Left lung (tissue), 4 donors: ENCODE measurements at regions not wholly inside any gene's neighbourhood (a gene's known extent, or its start where the extent isn't known, plus 50 kb on each side); places are given as distances from the start of the nearest gene placed in this dataset.

Source experiments
- ATAC-seq: fragments of 200-7000 bp; cut with Tn5 transposase; one replicate; pipeline ENCODE4 v1.9.1; 2020; ENCODE audit warnings: moderate library complexity
- DNase-seq, 4 donors: peaks; one replicate each; pipeline ENCODE4 v3.0.0-alpha.2; 2013 to 2020
- H3K27ac ChIP-seq, 2 donors: fragments of 200-600 bp; sonication (generic) in 1 of 2; one replicate each; pipeline versions ENCODE4 v1.5.0 to v1.8.0; 2020 to 2021
- H3K27me3 ChIP-seq, 2 donors: fragments of 200-600 bp; sonication (generic) in 1 of 2; one replicate each; pipeline versions ENCODE4 v1.5.0 to v1.8.0; 2020 to 2021
- H3K36me3 ChIP-seq, 2 donors: fragments of 200-600 bp; sonication (generic) in 1 of 2; one replicate each; pipeline versions ENCODE4 v1.5.0 to v1.8.0; 2020 to 2021
- H3K4me1 ChIP-seq, 2 donors: fragments of 200-600 bp; one replicate each; pipeline ENCODE4 v1.8.0; 2021
- H3K4me3 ChIP-seq, 2 donors: fragments of 200-600 bp; sonication (generic) in 1 of 2; one replicate each; pipeline versions ENCODE4 v1.5.0 to v1.8.0; 2020 to 2021; ENCODE audit warnings: mild to moderate bottlenecking in 1 of 2
- H3K9me3 ChIP-seq, 2 donors: fragments of 200-600 bp; sonication (generic) in 1 of 2; one replicate each; pipeline versions ENCODE4 v1.5.0 to v1.8.0; 2020 to 2021
- CTCF ChIP-seq, 2 donors: fragments of 200-600 bp; sonication (generic) in 1 of 2; IDR thresholded peaks; one replicate each; pipeline versions ENCODE4 v1.5.0 to v1.8.0; 2021; ENCODE audit warnings: antibody characterized with exemption in 2 of 2
- intact Hi-C, 2 donors: fragments of 100-400 bp; cut with DNase I; formaldehyde crosslinking; loops; one replicate each; pipeline versions ENCODE4 v1.11.2 to v1.14.2; 2022
- donor health status: DM: no; HTN: yes; CAD: no.
- donor health status: DM: no; HTN: no; CAD: no.

- TF ChIP-seq CTCF (IDR thresholded peaks at IDR 0.05): no peak
- Histone ChIP-seq H3K4me3 (no peak overlapping the region), H3K9me3 (peaks cover 0 to 3% of the 10 kb centered on the region in 2 donors), H3K36me3 (no peaks in the 10 kb centered on the region), H3K4me1 (no peaks in the 10 kb centered on the region), H3K27ac (no peak overlapping the region), H3K27me3 (no peaks in the 10 kb centered on the region)
- no peak for DNase-seq
- intact Hi-C loops: no loop called here
- ATAC-seq: no peak
Observed at GRCh38 chr14:86943391-86944365, 1049.3 kb downstream of the GALC start.

GRCh38 chr14:86942936-86943335, 1050.0 kb downstream of the GALC start:
- H3K4me3 ChIP-seq: no peak overlapping the region
- no peak for ATAC-seq
- no peaks in the 10 kb centered on the region for H3K4me1 ChIP-seq
- DNase-seq: no peak
- H3K27me3 ChIP-seq: no peaks in the 10 kb centered on the region
- intact Hi-C loops: no loop called here
- H3K27ac ChIP-seq: no peak overlapping the region
- no peak for TF ChIP-seq CTCF (IDR thresholded peaks at IDR 0.05)
- H3K9me3 ChIP-seq: peaks cover 0 to 3% of the 10 kb centered on the region in 2 donors
- no peaks in the 10 kb centered on the region for H3K36me3 ChIP-seq

DNA sequence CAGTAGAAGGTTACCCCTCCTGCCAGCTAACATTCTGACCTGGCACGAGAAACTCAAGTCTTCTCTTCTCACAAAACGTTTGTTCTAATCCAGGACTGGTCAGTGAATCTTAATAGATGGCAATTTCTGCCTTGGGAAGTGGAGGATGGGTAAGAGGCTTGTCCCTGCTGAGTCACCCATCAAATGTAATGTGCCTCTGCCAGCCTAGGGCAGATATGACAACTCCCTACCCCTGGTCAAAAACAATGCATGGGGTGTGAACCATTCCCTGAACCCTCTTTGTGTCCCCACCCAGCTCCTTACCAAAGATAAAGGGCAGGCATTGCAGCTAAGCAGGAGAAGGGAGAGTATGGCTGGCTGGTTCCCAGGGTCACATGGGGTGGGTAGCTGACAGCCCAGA, 1052.9 kb downstream of the GALC start:
- no peak for TF ChIP-seq CTCF (IDR thresholded peaks at IDR 0.05)
- DNase-seq (no peak), ATAC-seq (no peak)
- Histone ChIP-seq H3K4me1 (no peaks in the 10 kb centered on the region), H3K36me3 (no peaks in the 10 kb centered on the region), H3K4me3 (no peak overlapping the region), H3K9me3 (peaks cover 0 to 3% of the 10 kb centered on the region in 2 donors), H3K27me3 (no peaks in the 10 kb centered on the region), H3K27ac (no peak overlapping the region)
- intact Hi-C loops: no loop called here

GRCh38 chr14:86938320-86938719, 1054.7 kb downstream of the GALC start:
- no peak for TF ChIP-seq CTCF (IDR thresholded peaks at IDR 0.05)
- no peaks in the 10 kb centered on the region for H3K36me3 ChIP-seq
- H3K27me3 ChIP-seq: no peaks in the 10 kb centered on the region
- no peak overlapping the region for H3K4me3 ChIP-seq
- intact Hi-C loops: no loop called here
- no peaks in the 10 kb centered on the region for H3K9me3 ChIP-seq
- DNase-seq (peak in 1 of 4 donors; percentile 12), ATAC-seq (no peak)
- no peaks in the 10 kb centered on the region for H3K4me1 ChIP-seq
- no peak overlapping the region for H3K27ac ChIP-seq

DNA sequence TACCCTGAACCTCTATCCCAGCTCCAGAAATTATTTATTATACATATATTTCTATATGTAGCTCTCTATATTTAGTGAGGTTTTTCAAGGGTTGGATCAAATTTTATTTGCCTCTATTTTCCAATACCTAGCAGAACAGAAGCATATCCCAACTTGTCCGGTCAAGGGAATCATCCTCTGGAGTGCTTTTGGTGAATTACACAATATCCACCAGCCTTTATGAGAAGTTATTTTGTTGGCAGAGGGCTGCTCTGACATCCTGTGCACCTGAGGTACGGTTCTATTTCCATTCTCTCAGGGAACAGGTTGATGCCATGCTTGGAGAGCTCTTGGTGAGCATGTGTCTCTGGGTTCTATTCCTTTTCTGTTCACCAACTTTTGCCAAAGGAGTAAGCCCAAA, 1056.4 kb downstream of the GALC start:
- Histone ChIP-seq H3K27ac (no peak overlapping the region), H3K4me1 (no peaks in the 10 kb centered on the region), H3K9me3 (no peaks in the 10 kb centered on the region), H3K36me3 (no peaks in the 10 kb centered on the region), H3K27me3 (no peaks in the 10 kb centered on the region), H3K4me3 (no peak overlapping the region)
- DNase-seq: no peak
- intact Hi-C loops: no loop called here
- no peak for TF ChIP-seq CTCF (IDR thresholded peaks at IDR 0.05)
- no peak for ATAC-seq
